ENCODE measurements at regions not wholly inside any gene's neighbourhood (a gene's known extent, or its start where the extent isn't known, plus 50 kb on each side); places are given as distances from the start of the nearest gene placed in this dataset.

- Histone ChIP-seq H3K4me2 (ENCODE audit: low read depth, low read length, poor library complexity, severe bottlenecking) (no peak overlapping the region), H3K27ac (ENCODE audit: low read depth, low read length) (no peak overlapping the region), H3K4me3 (ENCODE audit: insufficient read depth, low read length, poor library complexity, severe bottlenecking) (no peak overlapping the region), H3K27me3 (ENCODE audit: low read length) (no peaks in the 10 kb centered on the region), H3K9me3 (ENCODE audit: insufficient read depth, low read length) (no peaks in the 10 kb centered on the region), H3F3A (ENCODE audit: insufficient read depth) (no peaks in the 10 kb centered on the region), H3K79me2 (ENCODE audit: insufficient read depth, low read length) (no peaks in the 10 kb centered on the region), H3K9me2 (replicated peaks; ENCODE audit: insufficient read depth, low read length) (no peaks in the 10 kb centered on the region), H4K20me1 (ENCODE audit: low read depth, low read length) (no peaks in the 10 kb centered on the region), H3K9ac (ENCODE audit: low read length) (no peak overlapping the region), H2AFZ (ENCODE audit: low read depth, low read length, severe bottlenecking) (no peak overlapping the region), H3K36me3 (ENCODE audit: low read length) (no peaks in the 10 kb centered on the region; the same call in 1 of the 2 replicates)
- TF ChIP-seq EZH2phosphoT487 (conservative IDR thresholded peaks at IDR 0.05; ENCODE audit: low read length): no peak
- TF ChIP-seq CTCF (IDR thresholded peaks at IDR 0.05; ENCODE audit: insufficient read depth, low read length, poor library complexity, severe bottlenecking): no peak
Observed at GRCh38 chr6:48814957-48815356, 648.1 kb downstream of the MMUT start.

- no peak overlapping the region for H3K4me2 ChIP-seq (ENCODE audit: low read depth, low read length, poor library complexity, severe bottlenecking)
- no peaks in the 10 kb centered on the region for H3K79me2 ChIP-seq (ENCODE audit: insufficient read depth, low read length)
- no peaks in the 10 kb centered on the region for H3K9me3 ChIP-seq (ENCODE audit: insufficient read depth, low read length)
- H3K9ac ChIP-seq (ENCODE audit: low read length): no peak overlapping the region
- H3K9me2 ChIP-seq (replicated peaks; ENCODE audit: insufficient read depth, low read length): no peaks in the 10 kb centered on the region
- H4K20me1 ChIP-seq (ENCODE audit: low read depth, low read length): no peaks in the 10 kb centered on the region
- H3F3A ChIP-seq (ENCODE audit: insufficient read depth): no peaks in the 10 kb centered on the region
- H3K27ac ChIP-seq (ENCODE audit: low read depth, low read length): no peak overlapping the region
- TF ChIP-seq EZH2phosphoT487 (conservative IDR thresholded peaks at IDR 0.05; ENCODE audit: low read length) (no peak), CTCF (IDR thresholded peaks at IDR 0.05; ENCODE audit: insufficient read depth, low read length, poor library complexity, severe bottlenecking) (no peak)
- H3K36me3 ChIP-seq (ENCODE audit: low read length): no peaks in the 10 kb centered on the region
- H3K4me3 ChIP-seq (ENCODE audit: insufficient read depth, low read length, poor library complexity, severe bottlenecking): no peak overlapping the region
- H2AFZ ChIP-seq (ENCODE audit: low read depth, low read length, severe bottlenecking): no peak overlapping the region
- H3K27me3 ChIP-seq (ENCODE audit: low read length): no peaks in the 10 kb centered on the region
Observed at GRCh38 chr6:48813836-48814235, 649.2 kb downstream of the MMUT start.

- H3K79me2 ChIP-seq (ENCODE audit: insufficient read depth, low read length): no peaks in the 10 kb centered on the region
- no peak overlapping the region for H3K4me2 ChIP-seq (ENCODE audit: low read depth, low read length, poor library complexity, severe bottlenecking)
- no peak overlapping the region for H3K9ac ChIP-seq (ENCODE audit: low read length)
- no peaks in the 10 kb centered on the region for H3F3A ChIP-seq (ENCODE audit: insufficient read depth)
- H3K9me3 ChIP-seq (ENCODE audit: insufficient read depth, low read length): no peaks in the 10 kb centered on the region
- H2AFZ ChIP-seq (ENCODE audit: low read depth, low read length, severe bottlenecking): no peak overlapping the region
- H3K27me3 ChIP-seq (ENCODE audit: low read length): no peaks in the 10 kb centered on the region
- H3K27ac ChIP-seq (ENCODE audit: low read depth, low read length): no peak overlapping the region
- TF ChIP-seq EZH2phosphoT487 (conservative IDR thresholded peaks at IDR 0.05; ENCODE audit: low read length) (no peak), CTCF (IDR thresholded peaks at IDR 0.05; ENCODE audit: insufficient read depth, low read length, poor library complexity, severe bottlenecking) (no peak)
- no peaks in the 10 kb centered on the region for H4K20me1 ChIP-seq (ENCODE audit: low read depth, low read length)
- no peaks in the 10 kb centered on the region for H3K36me3 ChIP-seq (ENCODE audit: low read length)
- no peaks in the 10 kb centered on the region for H3K9me2 ChIP-seq (replicated peaks; ENCODE audit: insufficient read depth, low read length)
- no peak overlapping the region for H3K4me3 ChIP-seq (ENCODE audit: insufficient read depth, low read length, poor library complexity, severe bottlenecking)
Observed at GRCh38 chr6:48809700-48810099, 653.4 kb downstream of the MMUT start.
